Caco-2 (cell line): ENCODE measurements at regions not wholly inside any gene's neighbourhood (a gene's known extent, or its start where the extent isn't known, plus 50 kb on each side); places are given as distances from the start of the nearest gene placed in this dataset.

Experiments
- BruUV-seq: library from RNA; stranded (reverse); fragments of 400-500 nt; replicated peaks from 2 replicates; lab custom pipeline; 2021; lab: Mats Ljungman, UMichigan
- CTCF ChIA-PET: fragments of 300-600 bp; sonication (Branson Sonifier 250); formaldehyde crosslinking; loops from one replicate; lab custom pipeline; 2022; ENCODE audit warnings: antibody characterized with exemption; lab: Charles Lee
- POLR2A ChIA-PET: fragments of 300-600 bp; sonication (Branson Sonifier 250); formaldehyde crosslinking; loops from one replicate; lab custom pipeline; 2022; ENCODE audit warnings: antibody characterized with exemption; lab: Charles Lee
- DNase-seq, 2 experiments: peaks; one replicate each; pipeline versions ENCODE4 v3.0.0 to v3.0.0-alpha.2; 2020 to 2022
- H3K27me3 ChIP-seq: replicated peaks from 2 replicates; pipeline ENCODE4 v1.6.0; 2011; ENCODE audit warnings: low read length; ENCODE audit not compliant: control insufficient read depth, insufficient read depth
- H3K36me3 ChIP-seq: 2 replicates; pipeline ENCODE4 v1.5.1; 2011; ENCODE audit warnings: low read length; ENCODE audit not compliant: control insufficient read depth, insufficient read depth
- H3K4me1 ChIP-seq: fragments of 250-450 bp; sonication (Bioruptor Pico); 2 replicates; pipeline ENCODE4 v1.5.1; 2020; ENCODE audit warnings: mild to moderate bottlenecking
- H3K4me3 ChIP-seq: 2 replicates; pipeline ENCODE4 v1.5.1; 2011; ENCODE audit warnings: low read depth, mild to moderate bottlenecking, control low read depth, low read length
- H3K9me3 ChIP-seq: fragments of 250-450 bp; sonication (Bioruptor Pico); 2 replicates; pipeline ENCODE4 v1.5.1; 2020; ENCODE audit warnings: mild to moderate bottlenecking, moderate library complexity
- H3K27ac Mint-ChIP-seq: one replicate; pipeline ENCODE4 v1.8.0; 2022; ENCODE audit warnings: mixed read lengths; ENCODE audit not compliant: unreplicated experiment
- H3K27me3 Mint-ChIP-seq: one replicate; pipeline ENCODE4 v1.8.0; 2022; ENCODE audit warnings: mixed read lengths; ENCODE audit not compliant: insufficient read depth, unreplicated experiment
- H3K36me3 Mint-ChIP-seq: one replicate; pipeline ENCODE4 v1.8.0; 2022; ENCODE audit warnings: mild to moderate bottlenecking, mixed read lengths; ENCODE audit not compliant: insufficient read depth, unreplicated experiment
- H3K4me1 Mint-ChIP-seq: one replicate; pipeline ENCODE4 v1.8.0; 2022; ENCODE audit warnings: low read depth, mixed read lengths; ENCODE audit not compliant: unreplicated experiment
- H3K4me3 Mint-ChIP-seq: one replicate; pipeline ENCODE4 v1.8.0; 2022; ENCODE audit warnings: mild to moderate bottlenecking, moderate library complexity, mixed read lengths; ENCODE audit not compliant: unreplicated experiment
- H3K9me3 Mint-ChIP-seq: one replicate; pipeline ENCODE4 v1.8.0; 2022; ENCODE audit warnings: mixed read lengths; ENCODE audit not compliant: unreplicated experiment
- CTCF ChIP-seq, 2 experiments: fragments of 200-600 bp in 1 of 2; IDR thresholded peaks; 1 replicate in 1 of 2; 2 replicates in 1 of 2; pipeline versions ENCODE4 v1.5.1 to v1.8.0; 2011 to 2022; ENCODE audit warnings: antibody characterized with exemption in 1 of 2, control low read depth in 1 of 2, inconsistent platforms in 1 of 2, low read depth in 1 of 2, low read length in 1 of 2, mild to moderate bottlenecking in 1 of 2, moderate library complexity in 1 of 2; ENCODE audit not compliant: insufficient read depth in 1 of 2, severe bottlenecking in 1 of 2, unreplicated experiment in 1 of 2
- intact Hi-C: fragments of 100-400 bp; cut with micrococcal nuclease; formaldehyde crosslinking; loops from one replicate; pipeline ENCODE4 v1.10.0; 2022; ENCODE audit not compliant: unreplicated experiment

GRCh38 chr13:61024046-61024445 lies 391.6 kb downstream of the PCDH20 start:
- Histone ChIP-seq H3K36me3 (no peaks in the 10 kb centered on the region), H3K4me3 (no peak overlapping the region), H3K27me3 (no peaks in the 10 kb centered on the region), H3K4me1 (no peaks in the 10 kb centered on the region), H3K9me3 (no peaks in the 10 kb centered on the region)
- CTCF ChIA-PET, result no interaction called here
- Mint-ChIP-seq H3K4me3 (no peak overlapping the region), H3K9me3 (no peaks in the 10 kb centered on the region), H3K4me1 (no peaks in the 10 kb centered on the region), H3K27me3 (peaks cover 3% of the 10 kb centered on the region), H3K27ac (no peak overlapping the region), H3K36me3 (no peaks in the 10 kb centered on the region)
- intact Hi-C loops, result no loop called here
- DNase-seq, result no peak
- no peak for TF ChIP-seq CTCF (IDR thresholded peaks at IDR 0.05; ENCODE audit: insufficient read depth in 1 of 2, low read depth in 1 of 2, low read length in 1 of 2, severe bottlenecking in 1 of 2, unreplicated experiment in 1 of 2)
- no TSS peak for BruUV-seq
- POLR2A ChIA-PET, result no interaction called here

DNA sequence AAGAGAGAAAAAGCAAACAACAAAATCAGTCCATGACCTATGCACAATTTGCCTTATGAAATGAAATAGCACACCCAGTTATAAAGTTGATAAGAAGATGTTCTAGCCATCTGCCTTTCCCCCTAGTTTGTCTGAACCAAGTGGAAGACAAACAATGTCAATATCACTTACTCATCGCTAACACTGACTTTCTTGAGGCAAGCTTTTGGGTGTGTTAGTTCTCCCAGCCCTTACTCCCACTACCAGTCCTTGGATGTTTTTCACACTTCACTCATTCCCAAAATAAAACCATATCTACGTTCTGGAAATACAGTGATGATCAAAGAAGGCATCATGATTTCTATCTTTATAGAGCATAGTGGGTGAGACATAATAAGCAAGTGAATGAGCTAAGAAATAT lies 393.8 kb downstream of the PCDH20 start:
- POLR2A ChIA-PET, result no interaction called here
- H3K9me3 Mint-ChIP-seq, result no peaks in the 10 kb centered on the region
- no peak overlapping the region for H3K27ac Mint-ChIP-seq
- TF ChIP-seq CTCF (IDR thresholded peaks at IDR 0.05; ENCODE audit: insufficient read depth in 1 of 2, low read depth in 1 of 2, low read length in 1 of 2, severe bottlenecking in 1 of 2, unreplicated experiment in 1 of 2), result no peak
- intact Hi-C loops, result no loop called here
- Histone ChIP-seq H3K36me3 (no peaks in the 10 kb centered on the region), H3K27me3 (no peaks in the 10 kb centered on the region), H3K9me3 (no peaks in the 10 kb centered on the region), H3K4me3 (no peak overlapping the region), H3K4me1 (no peaks in the 10 kb centered on the region)
- CTCF ChIA-PET, result no interaction called here
- no peak overlapping the region for H3K4me3 Mint-ChIP-seq
- no peak for DNase-seq
- BruUV-seq, result no TSS peak
- no peaks in the 10 kb centered on the region for H3K36me3 Mint-ChIP-seq
- no peaks in the 10 kb centered on the region for H3K4me1 Mint-ChIP-seq
- no peaks in the 10 kb centered on the region for H3K27me3 Mint-ChIP-seq

DNA sequence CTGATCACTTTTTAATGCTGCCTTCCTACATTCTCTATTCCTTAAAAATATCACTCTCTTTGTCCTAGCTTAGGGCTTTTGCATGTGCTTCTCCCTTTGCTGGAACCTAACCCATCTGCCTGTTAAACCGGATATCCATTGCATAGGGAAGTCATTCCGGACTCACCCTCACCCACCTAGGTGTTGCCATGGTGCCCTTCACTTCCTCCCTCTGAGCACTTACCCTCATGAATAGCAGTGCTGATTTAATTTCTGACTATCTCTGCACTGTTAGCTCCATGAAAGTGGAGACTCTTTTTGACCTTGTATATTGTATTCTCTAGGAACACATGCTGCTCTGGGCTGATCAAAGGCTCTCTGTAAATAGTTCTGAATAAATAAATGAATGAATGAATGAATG lies 401.9 kb downstream of the PCDH20 start:
- H3K4me1 ChIP-seq, result peaks cover 6% of the 10 kb centered on the region
- peaks cover 4% of the 10 kb centered on the region; the same call in 1 of the 2 replicates for H3K9me3 ChIP-seq
- H3K27me3 Mint-ChIP-seq, result no peaks in the 10 kb centered on the region
- no peak for DNase-seq
- H3K9me3 Mint-ChIP-seq, result peaks cover 24% of the 10 kb centered on the region
- no peaks in the 10 kb centered on the region for H3K36me3 Mint-ChIP-seq
- no TSS peak for BruUV-seq
- CTCF ChIA-PET, result no interaction called here
- POLR2A ChIA-PET, result no interaction called here
- intact Hi-C loops, result no loop called here
- H3K4me1 Mint-ChIP-seq, result peaks cover 8% of the 10 kb centered on the region
- no peak overlapping the region for H3K4me3 ChIP-seq
- H3K27ac Mint-ChIP-seq, result no peak overlapping the region
- H3K36me3 ChIP-seq, result no peaks in the 10 kb centered on the region
- H3K4me3 Mint-ChIP-seq, result no peak overlapping the region
- H3K27me3 ChIP-seq, result no peaks in the 10 kb centered on the region
- no peak for TF ChIP-seq CTCF (IDR thresholded peaks at IDR 0.05; ENCODE audit: insufficient read depth in 1 of 2, low read depth in 1 of 2, low read length in 1 of 2, severe bottlenecking in 1 of 2, unreplicated experiment in 1 of 2)
